Loucy (cell line): ENCODE measurements at regions not wholly inside any gene's neighbourhood (a gene's known extent, or its start where the extent isn't known, plus 50 kb on each side); places are given as distances from the start of the nearest gene placed in this dataset.

Experiments
- CTCF ChIP-seq: fragments of 200-600 bp; sonication (generic); conservative IDR thresholded peaks from 2 replicates; pipeline ENCODE4 v1.5.1; 2014; ENCODE audit warnings: mild to moderate bottlenecking, antibody characterized with exemption, low read length
- EZH2phosphoT487 ChIP-seq: fragments of 200-600 bp; IDR thresholded peaks from 2 replicates; pipeline ENCODE4 v1.6.1; 2018; ENCODE audit warnings: antibody characterized with exemption, mild to moderate bottlenecking, moderate library complexity, borderline replicate concordance

- no peak for TF ChIP-seq CTCF
- no peak for TF ChIP-seq EZH2phosphoT487
These were observed 1304.7 kb upstream of the FLRT2 start for GRCh38 chr14:84225268-84225667.
